IMR-90 (cell line): ENCODE measurements at regions not wholly inside any gene's neighbourhood (a gene's known extent, or its start where the extent isn't known, plus 50 kb on each side); places are given as distances from the start of the nearest gene placed in this dataset.

ENCODE experiments used
- ATAC-seq: fragments of 200-7000 bp; cut with Tn5 transposase; 2 replicates; pipeline ENCODE4 v1.9.1; 2020; ENCODE audit warnings: low read depth, mild to moderate bottlenecking, moderate library complexity
- BruUV-seq: library from RNA; stranded (reverse); fragments of 400-500 nt; replicated peaks from 2 replicates; lab custom pipeline; 2021; lab: Mats Ljungman, UMichigan
- CTCF ChIA-PET: fragments of 300-600 bp; formaldehyde crosslinking; extraction: SDS; loops from one replicate; lab custom pipeline; 2021; ENCODE audit warnings: antibody characterized with exemption; lab: Yijun Ruan, JAX
- POLR2A ChIA-PET: fragments of 300-600 bp; sonication (Branson Sonifier 250); formaldehyde crosslinking; loops from one replicate; lab custom pipeline; 2022; ENCODE audit warnings: antibody characterized with exemption; ENCODE audit not compliant: unreplicated experiment; lab: Charles Lee
- DNase-seq: peaks from one replicate; pipeline ENCODE4 v3.0.0; 2013
- H2AFZ ChIP-seq: replicated peaks from 2 replicates; pipeline ENCODE3; 2013; ENCODE audit warnings: low read length, mild to moderate bottlenecking; ENCODE audit not compliant: poor library complexity
- H2AK5ac ChIP-seq: 2 replicates; pipeline ENCODE4 v1.6.1; 2013; ENCODE audit warnings: low read depth, low read length, inconsistent platforms
- H2AK9ac ChIP-seq: replicated peaks from 2 replicates; pipeline ENCODE3; 2013; ENCODE audit warnings: mild to moderate bottlenecking, low read depth, low read length, moderate library complexity; ENCODE audit not compliant: poor library complexity
- H2BK120ac ChIP-seq: 2 replicates; pipeline ENCODE4 v1.6.1; 2013; ENCODE audit warnings: low read depth, low read length, inconsistent platforms
- H2BK15ac ChIP-seq: 3 replicates; pipeline ENCODE4 v1.6.1; 2013; ENCODE audit warnings: low read depth, low read length, inconsistent platforms
- H2BK20ac ChIP-seq: 2 replicates; pipeline ENCODE4 v1.6.1; 2013; ENCODE audit warnings: low read depth, mild to moderate bottlenecking, inconsistent platforms, low read length, moderate library complexity
- H2BK5ac ChIP-seq: 2 replicates; pipeline ENCODE4 v1.6.1; 2013; ENCODE audit warnings: mild to moderate bottlenecking, low read depth, low read length, inconsistent platforms; ENCODE audit not compliant: poor library complexity, severe bottlenecking
- H3K14ac ChIP-seq: replicated peaks from 2 replicates; pipeline ENCODE4 v1.6.1; 2013; ENCODE audit warnings: low read depth, low read length, inconsistent platforms
- H3K18ac ChIP-seq: 2 replicates; pipeline ENCODE4 v1.6.1; 2013; ENCODE audit warnings: low read depth, low read length, control low read depth
- H3K23ac ChIP-seq: 2 replicates; pipeline ENCODE4 v1.6.1; 2013; ENCODE audit warnings: low read depth, low read length, inconsistent platforms
- H3K27ac ChIP-seq: 2 replicates; pipeline ENCODE4 v1.5.1; 2013; ENCODE audit warnings: mild to moderate bottlenecking, control low read depth, low read length; ENCODE audit not compliant: insufficient read depth
- H3K27me3 ChIP-seq: 2 replicates; pipeline ENCODE4 v1.6.1; 2013; ENCODE audit warnings: low read length; ENCODE audit not compliant: control insufficient read depth, insufficient read depth
- H3K36me3 ChIP-seq: 2 replicates; pipeline ENCODE4 v1.6.1; 2013; ENCODE audit warnings: low read length, mixed read lengths; ENCODE audit not compliant: control insufficient read depth, insufficient read depth
- H3K4ac ChIP-seq: 2 replicates; pipeline ENCODE4 v1.6.1; 2013; ENCODE audit warnings: low read depth, low read length, inconsistent platforms
- H3K4me1 ChIP-seq: 2 replicates; pipeline ENCODE4 v1.6.1; 2013; ENCODE audit warnings: low read length, mixed read lengths; ENCODE audit not compliant: control insufficient read depth, insufficient read depth
- H3K4me2 ChIP-seq: 2 replicates; pipeline ENCODE4 v1.6.1; 2013; ENCODE audit warnings: low read depth, mild to moderate bottlenecking, control low read depth, low read length, moderate library complexity
- H3K4me3 ChIP-seq: 2 replicates; pipeline ENCODE4 v1.5.1; 2013; ENCODE audit warnings: low read depth, mild to moderate bottlenecking, control low read depth, low read length, moderate library complexity; ENCODE audit not compliant: insufficient read depth
- H3K56ac ChIP-seq: 2 replicates; pipeline ENCODE4 v1.6.1; 2013; ENCODE audit warnings: low read length, inconsistent platforms; ENCODE audit not compliant: insufficient read depth; ENCODE audit errors: extremely low read depth
- H3K79me1 ChIP-seq, 2 experiments: 2 replicates each; pipeline ENCODE4 v1.6.1; 2013; ENCODE audit warnings: low read length in 2 of 2, inconsistent platforms in 1 of 2, low read depth in 1 of 2
- H3K9ac ChIP-seq: 2 replicates; pipeline ENCODE4 v1.6.1; 2013; ENCODE audit warnings: low read depth, low read length, control low read depth
- H3K9me1 ChIP-seq: 2 replicates; pipeline ENCODE4 v1.6.1; 2013; ENCODE audit warnings: low read length, inconsistent platforms; ENCODE audit not compliant: insufficient read depth
- H3K9me3 ChIP-seq: 2 replicates; pipeline ENCODE4 v1.6.1; 2013; ENCODE audit warnings: low read length; ENCODE audit not compliant: control insufficient read depth, insufficient read depth
- H4K20me1 ChIP-seq: 2 replicates; pipeline ENCODE4 v1.6.1; 2013; ENCODE audit warnings: low read length, inconsistent platforms; ENCODE audit not compliant: insufficient read depth
- H4K5ac ChIP-seq: 2 replicates; pipeline ENCODE4 v1.6.1; 2013; ENCODE audit warnings: mild to moderate bottlenecking, low read depth, low read length, control low read depth
- H4K8ac ChIP-seq, 2 experiments: 2 replicates each; pipeline ENCODE4 v1.6.1; 2013; ENCODE audit warnings: low read depth in 2 of 2, low read length in 2 of 2, control low read depth in 1 of 2, inconsistent platforms in 1 of 2
- H4K91ac ChIP-seq: 2 replicates; pipeline ENCODE4 v1.6.1; 2013; ENCODE audit warnings: low read depth, low read length, inconsistent platforms; ENCODE audit not compliant: insufficient read depth
- BHLHE40 ChIP-seq: fragments of 150-350 bp; IDR thresholded peaks from 2 replicates; pipeline ENCODE4 v1.6.1; 2016; ENCODE audit warnings: mild to moderate bottlenecking, low read depth, low read length
- CEBPB ChIP-seq: IDR thresholded peaks from 2 replicates; pipeline ENCODE4 v1.6.1; 2012; ENCODE audit warnings: low read depth, low read length, improper control_type of control experiment
- FOS ChIP-seq: fragments of 150-350 bp; IDR thresholded peaks from 2 replicates; pipeline ENCODE4 v1.6.1; 2016; ENCODE audit warnings: low read depth, low read length
- MAFK ChIP-seq: IDR thresholded peaks from 2 replicates; pipeline ENCODE4 v1.6.1; 2012; ENCODE audit warnings: low read depth, low read length, improper control_type of control experiment
- MXI1 ChIP-seq: IDR thresholded peaks from 2 replicates; pipeline ENCODE4 v1.6.1; 2012; ENCODE audit warnings: low read depth, mild to moderate bottlenecking, low read length, moderate library complexity, borderline replicate concordance
- NFE2L2 ChIP-seq: fragments of 150-350 bp; IDR thresholded peaks from 2 replicates; pipeline ENCODE4 v1.6.1; 2016; ENCODE audit warnings: low read depth, mild to moderate bottlenecking, low read length
- RCOR1 ChIP-seq: IDR thresholded peaks from 2 replicates; pipeline ENCODE4 v1.6.1; 2012; ENCODE audit warnings: mild to moderate bottlenecking, low read length, improper control_type of control experiment; ENCODE audit not compliant: insufficient replicate concordance
- RFX5 ChIP-seq: IDR thresholded peaks from 2 replicates; pipeline ENCODE4 v1.8.0; 2012; ENCODE audit warnings: low read depth, mild to moderate bottlenecking, low read length, moderate library complexity
- SMC3 ChIP-seq: fragments of 150-350 bp; IDR thresholded peaks from 2 replicates; pipeline ENCODE4 v1.6.1; 2016; ENCODE audit warnings: low read depth, mild to moderate bottlenecking, antibody characterized with exemption, low read length, moderate library complexity
- dilution Hi-C: fragments of 300-500 bp; cut with HindIII; formaldehyde crosslinking; loops from one replicate; pipeline ENCODE4 v1.14.3; 2018; ENCODE audit warnings: low sequenced_read_pairs; ENCODE audit not compliant: unreplicated experiment
- in situ Hi-C: fragments of 300-500 bp; cut with MboI; formaldehyde crosslinking; loops from 3 replicates; pipeline ENCODE4 v1.14.3; 2019; ENCODE audit warnings: low sequenced_read_pairs, inconsistent platforms, mixed read lengths
- intact Hi-C: fragments of 100-400 bp; cut with micrococcal nuclease; formaldehyde crosslinking; loops from 2 replicates; pipeline ENCODE4 v1.10.0; 2022
- TF ChIP-seq, protein P1 (sequence below): conservative IDR thresholded peaks from 2 replicates; pipeline ENCODE4 v1.5.1; 2012; ENCODE audit warnings: mild to moderate bottlenecking, low read depth, low read length, improper control_type of control experiment
- TF ChIP-seq, protein P2 (sequence below): fragments of 150-350 bp; IDR thresholded peaks from 2 replicates; pipeline ENCODE4 v1.6.1; 2016; ENCODE audit warnings: low read depth, mild to moderate bottlenecking, low read length, moderate library complexity, borderline replicate concordance

DNA sequence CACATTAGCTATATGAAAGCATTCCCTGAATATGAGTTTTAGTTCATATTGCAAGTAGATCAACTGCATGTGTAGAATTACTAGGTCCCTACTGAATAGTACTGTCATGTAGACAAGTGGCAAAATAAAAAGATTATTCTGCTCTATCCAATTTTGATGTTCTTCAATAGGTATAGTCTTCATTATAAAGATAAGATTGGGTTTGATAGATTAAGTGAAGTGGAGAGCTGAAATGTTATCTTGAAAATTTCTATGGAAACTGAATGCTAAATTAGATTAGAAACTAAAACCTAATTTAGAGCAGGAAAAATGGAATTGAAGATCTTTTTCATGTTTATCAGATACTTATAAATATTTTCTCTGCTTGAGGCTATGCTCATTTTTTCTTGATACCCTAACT is 1610.0 kb downstream of the BRINP3 start:
- no peak overlapping the region for H3K27ac ChIP-seq
- dilution Hi-C loops: no loop called here
- H3K9me3 ChIP-seq: no peaks in the 10 kb centered on the region
- no peak overlapping the region for H2AK5ac ChIP-seq
- no TSS peak for BruUV-seq
- H2BK120ac ChIP-seq: no peak overlapping the region
- no peak overlapping the region for H3K56ac ChIP-seq
- H3K23ac ChIP-seq: no peak overlapping the region
- H3K18ac ChIP-seq: no peak overlapping the region
- no peak overlapping the region for H3K14ac ChIP-seq
- no peak overlapping the region for H4K8ac ChIP-seq
- no peaks in the 10 kb centered on the region for H3K27me3 ChIP-seq
- H2BK15ac ChIP-seq: no peak overlapping the region
- TF ChIP-seq, protein P1, sequence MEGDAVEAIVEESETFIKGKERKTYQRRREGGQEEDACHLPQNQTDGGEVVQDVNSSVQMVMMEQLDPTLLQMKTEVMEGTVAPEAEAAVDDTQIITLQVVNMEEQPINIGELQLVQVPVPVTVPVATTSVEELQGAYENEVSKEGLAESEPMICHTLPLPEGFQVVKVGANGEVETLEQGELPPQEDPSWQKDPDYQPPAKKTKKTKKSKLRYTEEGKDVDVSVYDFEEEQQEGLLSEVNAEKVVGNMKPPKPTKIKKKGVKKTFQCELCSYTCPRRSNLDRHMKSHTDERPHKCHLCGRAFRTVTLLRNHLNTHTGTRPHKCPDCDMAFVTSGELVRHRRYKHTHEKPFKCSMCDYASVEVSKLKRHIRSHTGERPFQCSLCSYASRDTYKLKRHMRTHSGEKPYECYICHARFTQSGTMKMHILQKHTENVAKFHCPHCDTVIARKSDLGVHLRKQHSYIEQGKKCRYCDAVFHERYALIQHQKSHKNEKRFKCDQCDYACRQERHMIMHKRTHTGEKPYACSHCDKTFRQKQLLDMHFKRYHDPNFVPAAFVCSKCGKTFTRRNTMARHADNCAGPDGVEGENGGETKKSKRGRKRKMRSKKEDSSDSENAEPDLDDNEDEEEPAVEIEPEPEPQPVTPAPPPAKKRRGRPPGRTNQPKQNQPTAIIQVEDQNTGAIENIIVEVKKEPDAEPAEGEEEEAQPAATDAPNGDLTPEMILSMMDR: no peak
- TF ChIP-seq NFE2L2: no peak
- TF ChIP-seq MXI1: no peak
- no peak for TF ChIP-seq FOS
- no peak for TF ChIP-seq RFX5
- TF ChIP-seq MAFK: no peak
- no peak for TF ChIP-seq RCOR1
- TF ChIP-seq CEBPB: no peak
- TF ChIP-seq SMC3: no peak
- TF ChIP-seq, protein P2, sequence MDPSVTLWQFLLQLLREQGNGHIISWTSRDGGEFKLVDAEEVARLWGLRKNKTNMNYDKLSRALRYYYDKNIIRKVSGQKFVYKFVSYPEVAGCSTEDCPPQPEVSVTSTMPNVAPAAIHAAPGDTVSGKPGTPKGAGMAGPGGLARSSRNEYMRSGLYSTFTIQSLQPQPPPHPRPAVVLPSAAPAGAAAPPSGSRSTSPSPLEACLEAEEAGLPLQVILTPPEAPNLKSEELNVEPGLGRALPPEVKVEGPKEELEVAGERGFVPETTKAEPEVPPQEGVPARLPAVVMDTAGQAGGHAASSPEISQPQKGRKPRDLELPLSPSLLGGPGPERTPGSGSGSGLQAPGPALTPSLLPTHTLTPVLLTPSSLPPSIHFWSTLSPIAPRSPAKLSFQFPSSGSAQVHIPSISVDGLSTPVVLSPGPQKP: no peak
- no peak for TF ChIP-seq BHLHE40
- no peak overlapping the region for H3K4ac ChIP-seq
- H4K5ac ChIP-seq: no peak overlapping the region
- no peak overlapping the region for H3K4me2 ChIP-seq
- no peak overlapping the region for H2AK9ac ChIP-seq
- intact Hi-C loops: no loop called here
- H2AFZ ChIP-seq: no peak overlapping the region
- no peak overlapping the region for H3K4me3 ChIP-seq
- no peaks in the 10 kb centered on the region for H3K4me1 ChIP-seq
- H4K91ac ChIP-seq: no peak overlapping the region
- ChIA-PET POLR2A (no interaction called here), CTCF (no interaction called here)
- no peaks in the 10 kb centered on the region for H4K20me1 ChIP-seq
- H3K79me1 ChIP-seq: no peaks in the 10 kb centered on the region
- no peaks in the 10 kb centered on the region for H3K36me3 ChIP-seq
- ATAC-seq (no peak), DNase-seq (no peak)
- in situ Hi-C loops: no loop called here
- no peak overlapping the region for H2BK5ac ChIP-seq
- no peak overlapping the region for H3K9ac ChIP-seq
- no peaks in the 10 kb centered on the region for H3K9me1 ChIP-seq
- no peak overlapping the region for H2BK20ac ChIP-seq
